ENCODE measurements at regions not wholly inside any gene's neighbourhood (a gene's known extent, or its start where the extent isn't known, plus 50 kb on each side); places are given as distances from the start of the nearest gene placed in this dataset.

DNA sequence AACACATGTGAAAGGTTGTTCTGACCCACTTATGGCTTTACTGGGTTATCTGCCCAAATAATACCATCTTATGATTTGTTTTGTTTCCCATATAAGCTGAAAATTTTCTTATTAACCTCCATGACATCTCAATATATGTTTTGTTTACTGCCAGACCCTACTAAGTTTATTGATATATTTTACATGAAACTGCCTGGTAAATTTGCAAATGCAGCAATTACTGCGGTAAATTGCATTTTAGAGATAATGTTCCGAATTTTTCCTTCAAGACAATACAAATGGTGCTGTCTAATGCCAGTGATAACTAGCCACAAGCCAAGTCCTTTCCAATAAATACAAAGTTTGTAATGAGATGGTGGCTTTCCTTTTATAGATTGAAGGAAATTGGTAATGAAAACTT, 275.9 kb downstream of the SAMD5 start:
- no peak for FAIRE-seq
- no peaks in the 10 kb centered on the region for H3K27me3 ChIP-seq (ENCODE audit: control insufficient read depth, insufficient read depth, low read length)
- no peaks in the 10 kb centered on the region for H3K36me3 ChIP-seq (ENCODE audit: control insufficient read depth, insufficient read depth, low read length)
- H3K4me3 ChIP-seq (ENCODE audit: low read depth, low read length) = no peak overlapping the region
- TF ChIP-seq, protein P1, sequence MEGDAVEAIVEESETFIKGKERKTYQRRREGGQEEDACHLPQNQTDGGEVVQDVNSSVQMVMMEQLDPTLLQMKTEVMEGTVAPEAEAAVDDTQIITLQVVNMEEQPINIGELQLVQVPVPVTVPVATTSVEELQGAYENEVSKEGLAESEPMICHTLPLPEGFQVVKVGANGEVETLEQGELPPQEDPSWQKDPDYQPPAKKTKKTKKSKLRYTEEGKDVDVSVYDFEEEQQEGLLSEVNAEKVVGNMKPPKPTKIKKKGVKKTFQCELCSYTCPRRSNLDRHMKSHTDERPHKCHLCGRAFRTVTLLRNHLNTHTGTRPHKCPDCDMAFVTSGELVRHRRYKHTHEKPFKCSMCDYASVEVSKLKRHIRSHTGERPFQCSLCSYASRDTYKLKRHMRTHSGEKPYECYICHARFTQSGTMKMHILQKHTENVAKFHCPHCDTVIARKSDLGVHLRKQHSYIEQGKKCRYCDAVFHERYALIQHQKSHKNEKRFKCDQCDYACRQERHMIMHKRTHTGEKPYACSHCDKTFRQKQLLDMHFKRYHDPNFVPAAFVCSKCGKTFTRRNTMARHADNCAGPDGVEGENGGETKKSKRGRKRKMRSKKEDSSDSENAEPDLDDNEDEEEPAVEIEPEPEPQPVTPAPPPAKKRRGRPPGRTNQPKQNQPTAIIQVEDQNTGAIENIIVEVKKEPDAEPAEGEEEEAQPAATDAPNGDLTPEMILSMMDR (IDR thresholded peaks at IDR 0.05; ENCODE audit: insufficient read depth, low read length, severe bottlenecking) = no peak
- DNase-seq (ENCODE audit: low read depth) = no peak

DNA sequence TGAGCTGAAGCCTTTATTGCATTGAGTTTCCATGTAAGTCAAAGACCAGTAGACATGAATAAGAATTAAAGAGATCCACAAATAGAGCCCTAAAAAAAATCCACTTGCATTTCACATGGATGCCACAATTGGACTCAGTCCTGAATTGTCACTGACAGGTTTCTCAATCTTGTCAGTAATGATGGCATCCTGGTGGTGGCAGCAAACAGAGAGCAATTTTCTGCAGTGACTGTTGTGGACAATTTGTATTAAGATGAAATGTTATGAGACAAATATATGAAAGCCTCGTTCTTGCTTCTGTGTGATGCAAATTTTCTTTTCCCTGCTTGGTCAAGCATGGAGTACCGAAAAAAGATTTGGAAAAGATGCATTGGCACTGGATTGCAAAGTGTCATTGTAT, 278.9 kb downstream of the SAMD5 start:
- Histone ChIP-seq H3K36me3 (ENCODE audit: control insufficient read depth, insufficient read depth, low read length) (no peaks in the 10 kb centered on the region), H3K4me3 (ENCODE audit: low read depth, low read length) (no peak overlapping the region), H3K27me3 (ENCODE audit: control insufficient read depth, insufficient read depth, low read length) (no peaks in the 10 kb centered on the region)
- FAIRE-seq (no peak), DNase-seq (ENCODE audit: low read depth) (no peak)
- TF ChIP-seq, protein P1 (IDR thresholded peaks at IDR 0.05; ENCODE audit: insufficient read depth, low read length, severe bottlenecking) = no peak

DNA sequence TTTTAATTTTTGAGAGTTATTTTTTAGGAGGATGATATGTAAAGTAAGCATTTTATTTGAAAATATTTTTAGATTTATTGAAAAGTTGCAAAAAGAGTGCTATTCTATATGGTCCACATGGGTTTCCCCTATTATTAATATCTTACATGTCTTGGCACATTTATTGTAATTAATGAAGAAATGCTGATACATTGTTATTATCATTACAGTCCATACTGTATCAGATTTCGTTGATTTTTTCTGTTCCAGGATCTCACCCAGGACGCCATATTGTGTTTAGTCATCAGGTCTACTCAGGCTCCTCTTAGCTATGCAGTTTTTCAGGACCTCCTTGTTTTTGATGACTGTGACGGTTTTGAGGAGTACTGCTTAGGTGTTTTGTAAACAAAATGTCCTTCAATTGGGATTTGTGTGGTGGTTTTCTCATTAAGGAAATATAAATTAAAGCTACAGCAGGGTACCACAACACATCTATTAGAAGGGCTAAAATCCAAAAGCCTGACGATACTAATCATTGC, 281.0 kb downstream of the SAMD5 start:
- H3K4me3 ChIP-seq (ENCODE audit: low read depth, low read length) = no peak overlapping the region
- FAIRE-seq = no peak
- TF ChIP-seq, protein P1 (IDR thresholded peaks at IDR 0.05; ENCODE audit: insufficient read depth, low read length, severe bottlenecking) = no peak

DNA sequence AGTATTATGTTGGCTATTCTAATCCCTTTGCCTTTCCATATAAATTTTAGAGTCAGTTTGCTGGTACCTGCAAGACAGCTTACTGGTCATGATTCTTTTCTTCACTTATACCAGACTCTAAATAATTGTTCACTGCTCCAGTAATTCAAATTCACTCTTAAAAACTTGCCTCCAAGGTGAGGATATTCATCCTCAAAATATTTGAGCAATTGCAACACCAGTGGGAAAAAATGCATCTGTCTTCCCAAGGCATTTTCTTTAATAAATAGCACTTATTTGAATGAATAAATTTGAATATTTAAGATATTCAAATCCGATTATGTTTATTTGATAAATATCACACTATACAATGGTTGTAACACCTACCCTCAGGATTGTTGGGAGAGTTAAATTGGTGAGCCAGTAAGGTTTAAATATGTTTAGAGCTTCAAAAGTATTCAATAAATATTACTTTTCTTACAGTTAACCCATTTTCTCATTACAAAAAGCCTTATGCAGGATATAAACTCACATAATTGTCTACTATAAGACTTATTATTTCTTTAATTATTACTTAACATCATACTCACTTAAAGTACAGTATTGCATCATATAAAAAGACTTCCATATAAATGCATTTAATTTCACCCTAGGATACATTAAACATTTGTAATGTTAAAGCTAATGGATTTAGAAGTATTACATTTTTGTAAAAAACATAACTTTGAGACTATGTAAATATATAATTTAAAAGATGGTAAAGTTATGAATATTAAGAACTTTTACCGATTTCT, 285.6 kb downstream of the SAMD5 start:
- TF ChIP-seq, protein P1 (IDR thresholded peaks at IDR 0.05; ENCODE audit: insufficient read depth, low read length, severe bottlenecking) = no peak
- FAIRE-seq (no peak), DNase-seq (ENCODE audit: low read depth) (peak; percentile 11)
- Histone ChIP-seq H3K27me3 (ENCODE audit: control insufficient read depth, insufficient read depth, low read length) (no peaks in the 10 kb centered on the region), H3K36me3 (ENCODE audit: control insufficient read depth, insufficient read depth, low read length) (no peaks in the 10 kb centered on the region), H3K4me3 (ENCODE audit: low read depth, low read length) (no peak overlapping the region)

More for the DNA sequence above, 281.0 kb downstream of the SAMD5 start:
- DNase-seq (ENCODE audit: low read depth) = no peak
- Histone ChIP-seq H3K27me3 (ENCODE audit: control insufficient read depth, insufficient read depth, low read length) (no peaks in the 10 kb centered on the region), H3K36me3 (ENCODE audit: control insufficient read depth, insufficient read depth, low read length) (no peaks in the 10 kb centered on the region)

DNA sequence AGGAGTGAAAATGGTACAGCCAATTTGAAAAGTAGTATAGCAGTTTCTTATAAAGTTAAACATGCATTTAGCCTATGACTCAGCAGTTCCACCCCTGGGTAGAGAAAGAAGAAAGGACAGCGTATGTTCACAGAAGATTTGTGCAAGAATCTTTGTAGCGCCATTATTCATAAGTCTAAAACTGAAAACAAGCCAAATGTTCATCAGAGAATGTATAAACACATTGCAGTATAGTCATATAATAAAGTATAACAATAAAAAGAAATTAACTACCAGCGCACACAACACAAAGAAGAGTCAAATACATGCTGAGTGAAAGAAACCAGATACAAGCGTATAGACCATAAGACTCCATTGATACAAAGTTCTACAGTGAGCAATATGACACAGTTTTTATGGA, 294.0 kb downstream of the SAMD5 start:
- Histone ChIP-seq H3K4me3 (ENCODE audit: low read depth, low read length) (no peak overlapping the region), H3K36me3 (ENCODE audit: control insufficient read depth, insufficient read depth, low read length) (no peaks in the 10 kb centered on the region), H3K27me3 (ENCODE audit: control insufficient read depth, insufficient read depth, low read length) (no peaks in the 10 kb centered on the region)
- FAIRE-seq = no peak
- DNase-seq (ENCODE audit: low read depth) = no peak
- TF ChIP-seq, protein P1 (IDR thresholded peaks at IDR 0.05; ENCODE audit: insufficient read depth, low read length, severe bottlenecking) = no peak

All from bronchial epithelial cell (primary cell).